Gastroesophageal sphincter (tissue), 3 donors: ENCODE measurements at regions not wholly inside any gene's neighbourhood (a gene's known extent, or its start where the extent isn't known, plus 50 kb on each side); places are given as distances from the start of the nearest gene placed in this dataset.

ENCODE experiments used
- EP300 ChIP-seq: sonication (generic); formaldehyde crosslinking; IDR thresholded peaks from one replicate; pipeline ENCODE4 v1.6.1; 2017; ENCODE audit warnings: antibody characterized with exemption, mild to moderate bottlenecking
- POLR2A ChIP-seq, 2 donors: fragments of 450-650 bp; IDR thresholded peaks; one replicate each; pipeline ENCODE4 v1.6.1; 2017; ENCODE audit warnings: antibody characterized with exemption in 2 of 2, mild to moderate bottlenecking in 2 of 2, moderate library complexity in 1 of 2
- POLR2AphosphoS5 ChIP-seq: sonication (generic); formaldehyde crosslinking; IDR thresholded peaks from one replicate; pipeline ENCODE4 v1.6.1; 2017; ENCODE audit warnings: antibody characterized with exemption
- TF ChIP-seq, protein P1 (sequence below), 4 experiments: fragments of 200-600 bp in 2 of 4; fragments of 450-650 bp in 2 of 4; sonication (generic) in 1 of 4; IDR thresholded peaks; one replicate each; pipeline ENCODE4 v1.5.1; 2017 to 2019; ENCODE audit warnings: antibody characterized with exemption in 4 of 4, mild to moderate bottlenecking in 2 of 4, moderate library complexity in 2 of 4

DNA sequence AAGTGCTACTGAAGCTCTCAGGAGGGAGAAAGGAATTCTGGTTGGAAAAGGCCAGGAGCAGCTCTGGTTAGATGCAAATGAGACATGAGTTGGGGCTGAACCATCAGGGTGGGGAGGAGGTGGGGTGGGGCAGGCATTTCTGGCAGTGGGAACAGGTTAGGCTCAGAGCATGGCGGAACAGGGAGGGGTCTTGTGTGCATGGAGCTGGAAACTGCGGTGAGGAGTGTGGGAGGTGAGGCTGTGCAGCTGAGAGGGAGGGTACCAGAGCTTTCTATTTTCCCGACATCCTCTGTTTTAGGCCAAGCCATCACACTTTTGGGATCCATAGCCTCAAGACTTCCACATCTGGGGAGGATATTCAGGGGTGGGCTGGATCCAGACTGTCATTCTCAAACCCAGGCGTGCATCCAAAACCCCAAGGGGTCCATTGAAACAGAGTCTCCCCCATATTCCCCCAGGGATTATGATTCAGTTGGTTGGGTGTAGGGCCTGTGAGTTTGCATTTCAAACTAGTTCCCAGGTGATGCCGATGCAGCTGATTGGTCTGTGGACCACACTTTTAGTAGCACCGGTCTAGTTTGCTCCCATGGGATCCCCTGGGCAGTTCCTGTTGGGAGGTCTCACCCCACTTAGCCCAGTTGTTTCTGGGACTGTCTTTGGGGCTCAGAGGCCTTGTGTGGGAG lies 100.9 kb upstream of the TLE3 start:
- TF ChIP-seq, protein P1, sequence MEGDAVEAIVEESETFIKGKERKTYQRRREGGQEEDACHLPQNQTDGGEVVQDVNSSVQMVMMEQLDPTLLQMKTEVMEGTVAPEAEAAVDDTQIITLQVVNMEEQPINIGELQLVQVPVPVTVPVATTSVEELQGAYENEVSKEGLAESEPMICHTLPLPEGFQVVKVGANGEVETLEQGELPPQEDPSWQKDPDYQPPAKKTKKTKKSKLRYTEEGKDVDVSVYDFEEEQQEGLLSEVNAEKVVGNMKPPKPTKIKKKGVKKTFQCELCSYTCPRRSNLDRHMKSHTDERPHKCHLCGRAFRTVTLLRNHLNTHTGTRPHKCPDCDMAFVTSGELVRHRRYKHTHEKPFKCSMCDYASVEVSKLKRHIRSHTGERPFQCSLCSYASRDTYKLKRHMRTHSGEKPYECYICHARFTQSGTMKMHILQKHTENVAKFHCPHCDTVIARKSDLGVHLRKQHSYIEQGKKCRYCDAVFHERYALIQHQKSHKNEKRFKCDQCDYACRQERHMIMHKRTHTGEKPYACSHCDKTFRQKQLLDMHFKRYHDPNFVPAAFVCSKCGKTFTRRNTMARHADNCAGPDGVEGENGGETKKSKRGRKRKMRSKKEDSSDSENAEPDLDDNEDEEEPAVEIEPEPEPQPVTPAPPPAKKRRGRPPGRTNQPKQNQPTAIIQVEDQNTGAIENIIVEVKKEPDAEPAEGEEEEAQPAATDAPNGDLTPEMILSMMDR (IDR thresholded peaks at IDR 0.05), result no peak
- TF ChIP-seq EP300, result no peak
- TF ChIP-seq POLR2A (IDR thresholded peaks at IDR 0.05), result no peak
- TF ChIP-seq POLR2AphosphoS5, result no peak
